Muscle layer of colon (tissue), 2 donors: ENCODE measurements at regions not wholly inside any gene's neighbourhood (a gene's known extent, or its start where the extent isn't known, plus 50 kb on each side); places are given as distances from the start of the nearest gene placed in this dataset.

ENCODE experiments used
- H3K27ac ChIP-seq: one replicate; pipeline ENCODE4 v1.7.0; 2013; ENCODE audit warnings: low read depth, mild to moderate bottlenecking, low read length, moderate library complexity
- H3K27me3 ChIP-seq, 2 donors: one replicate each; pipeline ENCODE4 v1.7.0; 2013; ENCODE audit warnings: low read length in 2 of 2, mild to moderate bottlenecking in 2 of 2; ENCODE audit not compliant: insufficient read depth in 2 of 2, control insufficient read depth in 1 of 2
- H3K36me3 ChIP-seq: one replicate; pipeline ENCODE4 v1.7.0; 2013; ENCODE audit warnings: mild to moderate bottlenecking, low read length; ENCODE audit not compliant: insufficient read depth
- H3K4me1 ChIP-seq: one replicate; pipeline ENCODE4 v1.7.0; 2013; ENCODE audit warnings: mild to moderate bottlenecking, low read length; ENCODE audit not compliant: insufficient read depth
- H3K4me3 ChIP-seq, 2 donors: one replicate each; pipeline ENCODE4 v1.7.0; 2013; ENCODE audit warnings: low read length in 2 of 2, low read depth in 1 of 2, mild to moderate bottlenecking in 1 of 2, moderate library complexity in 1 of 2
- H3K9ac ChIP-seq: one replicate; pipeline ENCODE4 v1.7.0; 2013; ENCODE audit warnings: low read length
- H3K9me3 ChIP-seq: one replicate; pipeline ENCODE4 v1.7.0; 2013; ENCODE audit warnings: mild to moderate bottlenecking, low read length
- donor health status: abdominal sarcoma.
- donor health status: Adenocarcinoma of cecum.

GRCh38 chr11:32232516-32232915 is 141.6 kb downstream of the RCN1 start:
- H3K4me3 ChIP-seq, result no peak overlapping the region
- no peaks in the 10 kb centered on the region for H3K9me3 ChIP-seq
- H3K9ac ChIP-seq, result no peak overlapping the region
- H3K27ac ChIP-seq, result no peak overlapping the region
- H3K27me3 ChIP-seq, result no peaks in the 10 kb centered on the region
- H3K36me3 ChIP-seq, result no peaks in the 10 kb centered on the region
- no peaks in the 10 kb centered on the region for H3K4me1 ChIP-seq

GRCh38 chr11:32233276-32233675 is 142.4 kb downstream of the RCN1 start:
- H3K27ac ChIP-seq, result no peak overlapping the region
- no peak overlapping the region for H3K9ac ChIP-seq
- H3K36me3 ChIP-seq, result no peaks in the 10 kb centered on the region
- H3K4me1 ChIP-seq, result no peaks in the 10 kb centered on the region
- no peaks in the 10 kb centered on the region for H3K9me3 ChIP-seq
- no peaks in the 10 kb centered on the region for H3K27me3 ChIP-seq
- no peak overlapping the region for H3K4me3 ChIP-seq

GRCh38 chr11:32233928-32234327 is 143.1 kb downstream of the RCN1 start:
- Histone ChIP-seq H3K4me1 (no peaks in the 10 kb centered on the region), H3K27ac (no peak overlapping the region), H3K9ac (no peak overlapping the region), H3K27me3 (no peaks in the 10 kb centered on the region), H3K9me3 (no peaks in the 10 kb centered on the region), H3K36me3 (no peaks in the 10 kb centered on the region), H3K4me3 (no peak overlapping the region)

DNA sequence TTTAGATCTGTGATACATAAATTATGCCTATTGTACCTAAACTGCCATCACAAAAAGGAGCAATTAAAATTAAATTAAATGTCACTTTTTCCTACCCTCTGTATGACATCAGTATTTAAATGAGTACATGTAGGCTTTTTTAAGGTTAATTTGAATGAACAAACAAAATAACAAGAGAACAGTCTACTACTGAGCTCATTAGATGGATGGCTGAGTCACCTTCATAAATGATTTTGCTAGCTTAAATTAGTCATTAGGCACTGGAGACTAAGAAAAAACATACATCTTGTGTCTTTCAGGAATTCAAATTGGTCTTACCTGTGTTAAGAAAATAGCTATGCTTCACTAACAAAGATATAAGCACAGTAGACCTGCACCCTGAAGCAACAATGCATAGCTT is 153.6 kb downstream of the RCN1 start:
- Histone ChIP-seq H3K4me1 (no peaks in the 10 kb centered on the region), H3K27ac (no peak overlapping the region), H3K9ac (no peak overlapping the region), H3K9me3 (no peaks in the 10 kb centered on the region), H3K27me3 (no peaks in the 10 kb centered on the region), H3K36me3 (no peaks in the 10 kb centered on the region), H3K4me3 (no peak overlapping the region)

- Histone ChIP-seq H3K36me3 (no peaks in the 10 kb centered on the region), H3K4me3 (no peak overlapping the region), H3K4me1 (no peaks in the 10 kb centered on the region), H3K9me3 (no peaks in the 10 kb centered on the region), H3K9ac (no peak overlapping the region), H3K27me3 (no peaks in the 10 kb centered on the region), H3K27ac (no peak overlapping the region)
Measured at GRCh38 chr11:32253706-32254105, 162.8 kb downstream of the RCN1 start.

DNA sequence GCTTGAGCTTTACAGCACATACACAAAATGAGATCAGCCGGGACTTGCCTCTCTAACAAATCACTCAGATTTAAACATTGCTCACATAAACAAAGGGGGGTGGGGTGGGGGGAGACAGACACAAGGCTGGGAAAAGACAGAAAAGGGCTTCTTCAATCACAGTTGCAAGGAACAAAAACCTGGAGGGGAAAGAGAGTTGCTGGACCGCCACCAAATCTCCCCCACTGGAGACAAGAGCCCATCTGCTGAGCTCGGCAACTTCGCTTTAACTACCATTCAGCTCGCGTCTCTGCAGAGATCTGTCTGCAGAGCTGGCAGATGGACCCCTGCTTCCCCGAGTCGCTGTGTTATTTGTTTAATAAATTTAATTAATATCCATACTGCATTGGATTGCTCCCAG is 165.0 kb downstream of the RCN1 start:
- Histone ChIP-seq H3K27me3 (no peaks in the 10 kb centered on the region), H3K9ac (no peak overlapping the region), H3K4me1 (no peaks in the 10 kb centered on the region), H3K9me3 (no peaks in the 10 kb centered on the region), H3K27ac (no peak overlapping the region), H3K4me3 (no peak overlapping the region), H3K36me3 (no peaks in the 10 kb centered on the region)

GRCh38 chr11:32256466-32256865 is 165.6 kb downstream of the RCN1 start:
- Histone ChIP-seq H3K4me3 (no peak overlapping the region), H3K36me3 (no peaks in the 10 kb centered on the region), H3K27ac (no peak overlapping the region), H3K9me3 (no peaks in the 10 kb centered on the region), H3K27me3 (no peaks in the 10 kb centered on the region), H3K4me1 (no peaks in the 10 kb centered on the region), H3K9ac (no peak overlapping the region)

- H3K4me1 ChIP-seq, result no peaks in the 10 kb centered on the region
- no peak overlapping the region for H3K4me3 ChIP-seq
- H3K36me3 ChIP-seq, result no peaks in the 10 kb centered on the region
- H3K27me3 ChIP-seq, result no peaks in the 10 kb centered on the region
- no peaks in the 10 kb centered on the region for H3K9me3 ChIP-seq
- no peak overlapping the region for H3K27ac ChIP-seq
- no peak overlapping the region for H3K9ac ChIP-seq
Measured at GRCh38 chr11:32259641-32260081, 168.8 kb downstream of the RCN1 start.

- no peak overlapping the region for H3K9ac ChIP-seq
- H3K9me3 ChIP-seq, result no peaks in the 10 kb centered on the region
- no peak overlapping the region for H3K27ac ChIP-seq
- H3K4me3 ChIP-seq, result no peak overlapping the region
- H3K27me3 ChIP-seq, result no peaks in the 10 kb centered on the region
- no peaks in the 10 kb centered on the region for H3K4me1 ChIP-seq
- H3K36me3 ChIP-seq, result no peaks in the 10 kb centered on the region
Measured at GRCh38 chr11:32262367-32262766, 171.5 kb downstream of the RCN1 start.

GRCh38 chr11:32265911-32266310 is 169.4 kb downstream of the WT1 start:
- H3K9ac ChIP-seq, result no peak overlapping the region
- no peak overlapping the region for H3K4me3 ChIP-seq
- no peaks in the 10 kb centered on the region for H3K27me3 ChIP-seq
- no peaks in the 10 kb centered on the region for H3K36me3 ChIP-seq
- H3K4me1 ChIP-seq, result no peaks in the 10 kb centered on the region
- H3K9me3 ChIP-seq, result no peaks in the 10 kb centered on the region
- H3K27ac ChIP-seq, result no peak overlapping the region

- no peaks in the 10 kb centered on the region for H3K27me3 ChIP-seq
- H3K4me1 ChIP-seq, result no peaks in the 10 kb centered on the region
- no peak overlapping the region for H3K4me3 ChIP-seq
- H3K27ac ChIP-seq, result no peak overlapping the region
- no peaks in the 10 kb centered on the region for H3K9me3 ChIP-seq
- H3K9ac ChIP-seq, result no peak overlapping the region
- no peaks in the 10 kb centered on the region for H3K36me3 ChIP-seq
Measured at GRCh38 chr11:32266601-32267000, 168.7 kb downstream of the WT1 start.

- Histone ChIP-seq H3K27me3 (no peaks in the 10 kb centered on the region), H3K4me1 (no peaks in the 10 kb centered on the region), H3K27ac (no peak overlapping the region), H3K36me3 (no peaks in the 10 kb centered on the region), H3K4me3 (no peak overlapping the region), H3K9me3 (no peaks in the 10 kb centered on the region), H3K9ac (no peak overlapping the region)
Measured at GRCh38 chr11:32267679-32268187, 167.6 kb downstream of the WT1 start.
